Neural cell (in vitro differentiated cells): ENCODE measurements at regions not wholly inside any gene's neighbourhood (a gene's known extent, or its start where the extent isn't known, plus 50 kb on each side); places are given as distances from the start of the nearest gene placed in this dataset.

Experiments
- CTCF ChIP-seq: fragments of 450-650 bp; IDR thresholded peaks from 2 replicates; pipeline ENCODE4 v1.5.1; 2014; ENCODE audit warnings: antibody characterized with exemption, mild to moderate bottlenecking, moderate library complexity; ENCODE audit not compliant: poor library complexity, severe bottlenecking
- EP300 ChIP-seq: fragments of 450-650 bp; conservative IDR thresholded peaks from 2 replicates; pipeline ENCODE4 v1.6.1; 2014; ENCODE audit warnings: antibody characterized with exemption, mild to moderate bottlenecking, moderate library complexity; ENCODE audit not compliant: poor library complexity, severe bottlenecking
- EZH2 ChIP-seq: fragments of 200-600, 300-800 bp; shearing (Covaris generic), sonication (generic); IDR thresholded peaks from 2 replicates; pipeline ENCODE4 v1.6.1; 2014; ENCODE audit warnings: antibody characterized with exemption, low read length, borderline replicate concordance, mild to moderate bottlenecking; ENCODE audit not compliant: insufficient read depth, poor library complexity, severe bottlenecking
- POLR2AphosphoS5 ChIP-seq: IDR thresholded peaks from 2 replicates; pipeline ENCODE4 v1.6.1; 2012

DNA sequence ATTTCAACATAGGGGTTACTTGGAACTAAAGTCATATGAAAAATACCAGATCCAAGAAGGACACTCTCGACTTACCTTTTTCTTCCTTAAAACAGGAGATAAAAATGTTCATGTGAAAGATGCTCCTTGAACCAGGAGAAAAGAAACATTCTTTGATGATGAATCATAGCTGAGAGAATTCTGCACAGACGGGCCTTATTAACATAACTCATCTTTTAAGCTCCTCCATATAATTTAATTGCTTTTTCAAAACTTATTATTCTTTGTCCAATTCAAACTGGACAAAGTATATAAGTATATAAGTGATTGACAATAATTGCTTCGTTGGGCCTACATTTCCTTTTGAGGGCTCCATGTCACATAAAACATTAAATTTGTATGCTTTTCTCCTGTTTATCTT is 945.2 kb upstream of the C9orf72 start:
- TF ChIP-seq CTCF (no peak), EZH2 (no peak), EP300 (no peak), POLR2AphosphoS5 (no peak)
